Glutamatergic neuron (in vitro differentiated cells): ENCODE measurements at regions not wholly inside any gene's neighbourhood (a gene's known extent, or its start where the extent isn't known, plus 50 kb on each side); places are given as distances from the start of the nearest gene placed in this dataset.

Source experiments
- DNase-seq: peaks from one replicate; pipeline ENCODE4 v3.0.0; 2022
- H3K27ac Mint-ChIP-seq: one replicate; pipeline ENCODE4 v1.8.0; 2020; ENCODE audit warnings: mild to moderate bottlenecking, mixed read lengths, inconsistent platforms; ENCODE audit not compliant: unreplicated experiment
- H3K27me3 Mint-ChIP-seq: one replicate; pipeline ENCODE4 v1.8.0; 2020; ENCODE audit warnings: mild to moderate bottlenecking, moderate library complexity, mixed read lengths, inconsistent platforms; ENCODE audit not compliant: unreplicated experiment
- H3K36me3 Mint-ChIP-seq: one replicate; pipeline ENCODE4 v1.8.0; 2020; ENCODE audit warnings: mild to moderate bottlenecking, mixed read lengths, inconsistent platforms; ENCODE audit not compliant: unreplicated experiment
- H3K4me1 Mint-ChIP-seq: one replicate; pipeline ENCODE4 v1.8.0; 2020; ENCODE audit warnings: mild to moderate bottlenecking, low read depth, mixed read lengths, inconsistent platforms; ENCODE audit not compliant: unreplicated experiment
- H3K4me3 Mint-ChIP-seq: one replicate; pipeline ENCODE4 v1.8.0; 2020; ENCODE audit warnings: mild to moderate bottlenecking, mixed read lengths, inconsistent platforms; ENCODE audit not compliant: unreplicated experiment
- H3K9me3 Mint-ChIP-seq: one replicate; pipeline ENCODE4 v1.8.0; 2020; ENCODE audit warnings: mild to moderate bottlenecking, moderate library complexity, mixed read lengths, inconsistent platforms; ENCODE audit not compliant: unreplicated experiment
- TF ChIP-seq, protein P1 (sequence below): fragments of 200-600 bp; sonication (generic); IDR thresholded peaks from one replicate; pipeline ENCODE4 v1.5.0; 2021; ENCODE audit not compliant: partially characterized antibody, unreplicated experiment

DNA sequence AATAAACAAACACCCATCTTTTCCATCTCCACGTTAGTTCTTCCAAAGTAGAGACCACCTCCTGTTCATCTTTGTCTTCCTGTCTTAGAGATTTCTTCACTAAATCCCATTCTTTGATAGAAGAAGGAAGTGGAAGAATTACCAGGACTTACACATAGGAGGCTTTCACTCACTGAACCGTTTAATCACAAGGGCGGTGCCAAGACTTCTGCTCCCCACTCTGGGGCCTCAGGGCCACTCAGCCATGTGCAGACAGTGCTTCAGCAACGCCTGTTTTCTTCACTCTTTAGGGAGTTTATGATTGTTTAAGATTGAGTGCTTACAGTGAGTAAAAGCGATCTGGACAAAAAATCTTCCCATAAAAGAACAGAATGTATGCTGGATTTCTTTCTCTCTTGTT is 63.9 kb upstream of the SORCS3 start:
- Mint-ChIP-seq H3K36me3 (no peaks in the 10 kb centered on the region), H3K4me1 (peaks cover 7% of the 10 kb centered on the region), H3K9me3 (no peaks in the 10 kb centered on the region), H3K27ac (no peak overlapping the region), H3K4me3 (no peak overlapping the region), H3K27me3 (no peaks in the 10 kb centered on the region)
- TF ChIP-seq, protein P1, sequence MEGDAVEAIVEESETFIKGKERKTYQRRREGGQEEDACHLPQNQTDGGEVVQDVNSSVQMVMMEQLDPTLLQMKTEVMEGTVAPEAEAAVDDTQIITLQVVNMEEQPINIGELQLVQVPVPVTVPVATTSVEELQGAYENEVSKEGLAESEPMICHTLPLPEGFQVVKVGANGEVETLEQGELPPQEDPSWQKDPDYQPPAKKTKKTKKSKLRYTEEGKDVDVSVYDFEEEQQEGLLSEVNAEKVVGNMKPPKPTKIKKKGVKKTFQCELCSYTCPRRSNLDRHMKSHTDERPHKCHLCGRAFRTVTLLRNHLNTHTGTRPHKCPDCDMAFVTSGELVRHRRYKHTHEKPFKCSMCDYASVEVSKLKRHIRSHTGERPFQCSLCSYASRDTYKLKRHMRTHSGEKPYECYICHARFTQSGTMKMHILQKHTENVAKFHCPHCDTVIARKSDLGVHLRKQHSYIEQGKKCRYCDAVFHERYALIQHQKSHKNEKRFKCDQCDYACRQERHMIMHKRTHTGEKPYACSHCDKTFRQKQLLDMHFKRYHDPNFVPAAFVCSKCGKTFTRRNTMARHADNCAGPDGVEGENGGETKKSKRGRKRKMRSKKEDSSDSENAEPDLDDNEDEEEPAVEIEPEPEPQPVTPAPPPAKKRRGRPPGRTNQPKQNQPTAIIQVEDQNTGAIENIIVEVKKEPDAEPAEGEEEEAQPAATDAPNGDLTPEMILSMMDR, result no peak
- DNase-seq, result no peak

DNA sequence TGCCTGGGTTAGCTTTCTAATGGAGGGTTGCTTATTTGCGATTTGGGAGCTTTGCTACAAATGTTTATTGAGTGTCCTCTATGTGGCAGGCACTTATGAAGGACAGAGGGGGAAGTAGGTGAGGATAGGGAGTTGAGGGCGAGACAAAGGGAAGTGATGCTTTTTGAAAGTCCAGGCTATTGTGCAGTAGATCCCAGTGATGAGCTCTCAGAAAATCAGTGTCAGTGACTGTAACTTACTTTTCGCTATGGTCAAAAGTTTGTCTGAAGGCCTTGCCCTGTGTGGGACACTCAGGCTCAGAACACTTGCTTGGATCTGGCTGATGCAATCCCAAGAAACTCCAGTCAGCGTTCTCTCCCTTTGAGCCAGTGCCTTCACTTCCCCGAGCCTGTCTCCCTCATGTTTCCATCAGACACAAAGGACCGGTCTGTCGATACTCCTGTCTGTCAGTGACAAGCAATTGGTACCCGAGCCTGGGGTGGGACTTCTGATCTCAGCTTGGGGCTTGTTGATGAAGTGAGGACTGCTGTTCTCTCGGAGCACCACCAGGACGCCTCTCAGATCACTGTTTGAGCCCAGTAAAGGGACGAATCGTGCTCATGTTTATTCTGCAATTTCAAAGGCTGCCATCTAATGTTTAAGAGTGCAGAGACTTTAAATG is 63.1 kb upstream of the SORCS3 start:
- no peaks in the 10 kb centered on the region for H3K9me3 Mint-ChIP-seq
- H3K36me3 Mint-ChIP-seq, result no peaks in the 10 kb centered on the region
- no peaks in the 10 kb centered on the region for H3K27me3 Mint-ChIP-seq
- H3K27ac Mint-ChIP-seq, result no peak overlapping the region
- TF ChIP-seq, protein P1, result peak; percentile 34
- H3K4me1 Mint-ChIP-seq, result peaks cover 7% of the 10 kb centered on the region
- no peak overlapping the region for H3K4me3 Mint-ChIP-seq
- DNase-seq, result peak; percentile 19

DNA sequence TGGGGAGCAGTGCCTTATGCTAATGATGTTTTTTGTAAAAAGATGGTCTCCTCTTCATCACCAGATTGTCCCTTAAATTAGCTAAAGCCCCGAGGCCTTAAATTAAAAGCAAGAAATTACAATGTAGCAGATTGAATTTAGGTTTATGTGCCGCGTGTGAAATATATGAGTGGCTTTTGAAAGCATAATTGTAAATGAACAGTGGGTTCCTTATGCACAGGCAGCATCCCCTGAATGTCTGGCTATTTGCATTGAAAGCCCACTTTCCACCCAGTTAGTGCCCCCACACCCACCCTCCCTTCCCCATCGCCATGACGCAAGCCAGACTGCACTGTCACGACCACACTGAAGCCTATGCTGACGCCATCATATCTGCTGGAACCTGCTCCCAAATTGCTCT is 62.4 kb upstream of the SORCS3 start:
- H3K27ac Mint-ChIP-seq, result no peak overlapping the region
- TF ChIP-seq, protein P1, result peak; percentile 12
- H3K36me3 Mint-ChIP-seq, result no peaks in the 10 kb centered on the region
- peaks cover 2% of the 10 kb centered on the region for H3K9me3 Mint-ChIP-seq
- no peak overlapping the region for H3K4me3 Mint-ChIP-seq
- peaks cover 1% of the 10 kb centered on the region for H3K27me3 Mint-ChIP-seq
- DNase-seq, result no peak
- H3K4me1 Mint-ChIP-seq, result peaks cover 7% of the 10 kb centered on the region

DNA sequence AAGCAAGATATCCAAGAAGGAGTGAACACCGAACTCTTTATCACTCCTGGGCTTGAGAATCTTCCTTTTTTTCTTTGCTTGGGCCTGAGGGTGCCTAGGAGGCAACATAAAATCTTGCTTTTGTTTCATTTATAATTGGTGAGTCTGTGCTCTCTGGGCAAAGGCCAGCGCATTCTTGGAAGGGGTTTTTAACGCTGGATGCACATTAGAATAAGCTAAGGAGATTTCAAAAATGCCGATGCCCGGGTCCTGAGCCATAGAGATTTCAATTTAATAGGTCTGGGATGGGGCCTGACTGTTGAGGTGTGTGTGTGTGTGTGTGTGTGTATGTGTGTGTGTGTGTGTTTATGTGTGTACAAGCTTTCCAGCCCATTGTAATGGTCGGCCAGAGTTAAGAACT is 62.0 kb upstream of the SORCS3 start:
- Mint-ChIP-seq H3K27ac (no peak overlapping the region), H3K27me3 (peaks cover 1% of the 10 kb centered on the region), H3K36me3 (no peaks in the 10 kb centered on the region), H3K4me1 (peaks cover 7% of the 10 kb centered on the region), H3K4me3 (no peak overlapping the region), H3K9me3 (peaks cover 2% of the 10 kb centered on the region)
- TF ChIP-seq, protein P1, result no peak
- no peak for DNase-seq

DNA sequence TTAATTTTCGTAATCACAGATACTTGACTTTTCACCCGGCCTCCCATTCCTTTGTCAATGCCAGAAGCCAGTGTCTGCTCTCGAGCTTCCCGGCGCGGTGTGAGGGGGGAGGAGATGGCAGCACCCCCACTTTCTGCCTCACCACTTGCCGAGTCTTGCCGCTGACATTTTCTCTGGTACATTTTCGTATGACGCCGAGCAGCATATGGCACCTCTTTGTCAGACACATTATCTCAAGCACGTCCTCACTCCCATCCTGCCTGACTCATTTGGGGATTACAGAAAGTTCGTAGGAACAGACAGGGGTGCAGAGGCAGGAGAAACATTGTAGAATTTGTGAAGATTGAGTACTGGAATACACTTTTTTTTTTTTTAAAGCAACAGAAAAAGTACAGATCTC is 60.8 kb upstream of the SORCS3 start:
- TF ChIP-seq, protein P1, result no peak
- Mint-ChIP-seq H3K27me3 (peaks cover 3% of the 10 kb centered on the region), H3K36me3 (no peaks in the 10 kb centered on the region), H3K27ac (no peak overlapping the region), H3K4me1 (peaks cover 7% of the 10 kb centered on the region), H3K4me3 (no peak overlapping the region), H3K9me3 (peaks cover 2% of the 10 kb centered on the region)
- no peak for DNase-seq
